ENCODE measurements at regions not wholly inside any gene's neighbourhood (a gene's known extent, or its start where the extent isn't known, plus 50 kb on each side); places are given as distances from the start of the nearest gene placed in this dataset.

GRCh38 chr2:120480903-120481445, 135.0 kb downstream of the INHBB start:
- DNase-seq: no peak

- DNase-seq: no peak
Observed at GRCh38 chr2:120481446-120482194, 135.7 kb downstream of the INHBB start.

- no peak for DNase-seq
Observed at GRCh38 chr2:120482334-120482733, 136.4 kb downstream of the INHBB start.

GRCh38 chr2:120483355-120483754, 137.4 kb downstream of the INHBB start:
- DNase-seq: no peak

GRCh38 chr2:120485096-120485495, 139.2 kb downstream of the INHBB start:
- no peak for DNase-seq

- no peak for DNase-seq
Observed at GRCh38 chr2:120486441-120486840, 140.5 kb downstream of the INHBB start.

- no peak for DNase-seq
Observed at GRCh38 chr2:120486946-120487345, 141.0 kb downstream of the INHBB start.

GRCh38 chr2:120488531-120488930, 142.6 kb downstream of the INHBB start:
- DNase-seq: no peak

GRCh38 chr2:120489023-120489422, 143.1 kb downstream of the INHBB start:
- DNase-seq: no peak

GRCh38 chr2:120490091-120490798, 144.3 kb downstream of the INHBB start:
- DNase-seq: no peak

GRCh38 chr2:120491111-120491625, 145.2 kb downstream of the INHBB start:
- DNase-seq: no peak

- DNase-seq: no peak
Observed at GRCh38 chr2:120493231-120493630, 147.3 kb downstream of the INHBB start.

GRCh38 chr2:120494446-120494845, 148.5 kb downstream of the INHBB start:
- no peak for DNase-seq

- DNase-seq: no peak
Observed at GRCh38 chr2:120495586-120495985, 149.7 kb downstream of the INHBB start.

GRCh38 chr2:120496235-120496634, 150.3 kb downstream of the INHBB start:
- no peak for DNase-seq

GRCh38 chr2:120496759-120497158, 150.8 kb downstream of the INHBB start:
- DNase-seq: no peak

GRCh38 chr2:120497261-120497977, 151.5 kb downstream of the INHBB start:
- no peak for DNase-seq

GRCh38 chr2:120498121-120498520, 152.2 kb downstream of the INHBB start:
- no peak for DNase-seq

GRCh38 chr2:120498576-120499394, 152.8 kb downstream of the INHBB start:
- DNase-seq: no peak

- DNase-seq: no peak
Observed at GRCh38 chr2:120499784-120500495, 154.0 kb downstream of the INHBB start.

GRCh38 chr2:120501591-120501990, 155.7 kb downstream of the INHBB start:
- no peak for DNase-seq

- DNase-seq: no peak
Observed at GRCh38 chr2:120502357-120502756, 156.4 kb downstream of the INHBB start.
